A549 (cell line): ENCODE measurements at regions not wholly inside any gene's neighbourhood (a gene's known extent, or its start where the extent isn't known, plus 50 kb on each side); places are given as distances from the start of the nearest gene placed in this dataset.

ENCODE experiments used
- ATAC-seq, 2 experiments: fragments of 200-7000 bp in 1 of 2; fragments of >200 bp in 1 of 2; cut with Nextera tagmentation in 1 of 2; cut with Tn5 transposase in 1 of 2; 3 replicates each; pipeline versions ENCODE4 v1.8.0 to v1.9.1; 2018 to 2020; ENCODE audit warnings: mild to moderate bottlenecking in 1 of 2, moderate library complexity in 1 of 2
- CTCF ChIA-PET: fragments of 300-600 bp; sonication (Branson Sonifier 250); formaldehyde crosslinking; extraction: SDS; loops from one replicate; lab custom pipeline; 2021; ENCODE audit warnings: antibody characterized with exemption, inconsistent platforms; lab: Yijun Ruan, JAX
- POLR2A ChIA-PET: fragments of 350-600 bp; formaldehyde crosslinking; extraction: SDS; loops from one replicate; lab custom pipeline; 2021; ENCODE audit warnings: antibody characterized with exemption, inconsistent platforms; lab: Yijun Ruan, JAX
- DNase-seq, 2 experiments: peaks; one replicate each; pipeline versions ENCODE4 v3.0.0 to v3.0.0-alpha.2; 2011 to 2016; ENCODE audit warnings: low read depth in 1 of 2, low spot score in 1 of 2
- FAIRE-seq: peaks from 2 replicates; lab custom pipeline; 2011; peaks lifted over from hg19 to GRCh38; lab: Jason Lieb, UNC
- H3K27ac ChIP-seq, 2 experiments: fragments of >200 bp; sonication (Bioruptor Twin); formaldehyde crosslinking; 3 replicates each; pipeline ENCODE4 v1.5.1; 2016 to 2017
- H3K4me1 ChIP-seq: fragments of >200 bp; sonication (Bioruptor Twin); formaldehyde crosslinking; 3 replicates; pipeline ENCODE4 v1.6.1; 2016
- H3K4me2 ChIP-seq: fragments of >200 bp; sonication (Bioruptor Twin); formaldehyde crosslinking; 3 replicates; pipeline ENCODE4 v1.6.1; 2016
- H3K4me3 ChIP-seq: fragments of >200 bp; sonication (Bioruptor Twin); formaldehyde crosslinking; 3 replicates; pipeline ENCODE4 v1.5.1; 2016
- H3K9me3 ChIP-seq: fragments of >200 bp; sonication (Bioruptor Twin); formaldehyde crosslinking; 3 replicates; pipeline ENCODE4 v1.6.1; 2016
- CBX8 ChIP-seq: fragments of 200-600 bp; sonication (generic); IDR thresholded peaks from 2 replicates; pipeline ENCODE4 v1.6.1; 2016
- CEBPB ChIP-seq, 2 experiments: fragments of >200 bp in 1 of 2; sonication (Bioruptor Twin) in 1 of 2; formaldehyde crosslinking in 1 of 2; IDR thresholded peaks; 2 replicates each; pipeline ENCODE4 v1.6.1; 2012 to 2016
- CHD2 ChIP-seq: fragments of 150-350 bp; IDR thresholded peaks from 2 replicates; pipeline ENCODE4 v1.6.1; 2014; ENCODE audit warnings: low read length; ENCODE audit not compliant: partially characterized antibody
- CHD4 ChIP-seq: fragments of 200-600 bp; sonication (generic); IDR thresholded peaks from 2 replicates; pipeline ENCODE4 v1.6.1; 2016; ENCODE audit warnings: antibody characterized with exemption, mild to moderate bottlenecking, borderline replicate concordance
- CTCF ChIP-seq: fragments of >200 bp; sonication (Bioruptor Twin); formaldehyde crosslinking; IDR thresholded peaks from 3 replicates; pipeline ENCODE4 v1.5.1; 2016
- FOSL2 ChIP-seq, 2 experiments: fragments of 450-650 bp in 1 of 2; fragments of >200 bp in 1 of 2; sonication (Bioruptor Twin) in 1 of 2; formaldehyde crosslinking; IDR thresholded peaks; 2 replicates each; pipeline versions ENCODE4 v1.5.0 to v1.6.1; 2016 to 2020; ENCODE audit warnings: mild to moderate bottlenecking in 1 of 2, moderate library complexity in 1 of 2
- HOXA7 ChIP-seq: fragments of 250-450 bp; sonication (Bioruptor Pico); IDR thresholded peaks from 2 replicates; pipeline ENCODE4 v1.5.0; 2020; ENCODE audit warnings: mild to moderate bottlenecking, moderate library complexity
- HOXB13 ChIP-seq: fragments of 250-450 bp; sonication (Bioruptor Pico); IDR thresholded peaks from 2 replicates; pipeline ENCODE4 v1.5.0; 2020; ENCODE audit warnings: low read depth, mild to moderate bottlenecking, moderate library complexity
- HOXB5 ChIP-seq: fragments of 250-450 bp; sonication (Bioruptor Pico); IDR thresholded peaks from 2 replicates; pipeline ENCODE4 v1.5.0; 2020; ENCODE audit warnings: mild to moderate bottlenecking, moderate library complexity
- KDM1A ChIP-seq: fragments of 200-600 bp; sonication (generic); IDR thresholded peaks from 2 replicates; pipeline ENCODE4 v1.6.1; 2016; ENCODE audit warnings: low read depth, mild to moderate bottlenecking
- MAFK ChIP-seq: fragments of 450-650 bp; IDR thresholded peaks from 2 replicates; pipeline ENCODE4 v1.6.1; 2014; ENCODE audit not compliant: partially characterized antibody
- MAZ ChIP-seq: fragments of 150-350 bp; IDR thresholded peaks from 2 replicates; pipeline ENCODE4 v1.6.1; 2014; ENCODE audit warnings: antibody characterized with exemption, low read depth, low read length, borderline replicate concordance
- PHF8 ChIP-seq: fragments of 200-600 bp; sonication (generic); IDR thresholded peaks from 2 replicates; pipeline ENCODE4 v1.6.1; 2016; ENCODE audit warnings: low read depth, mild to moderate bottlenecking, antibody characterized with exemption, moderate library complexity, borderline replicate concordance
- RARB ChIP-seq: fragments of 250-450 bp; sonication (Bioruptor Pico); IDR thresholded peaks from 2 replicates; pipeline ENCODE4 v1.8.0; 2021; ENCODE audit warnings: mild to moderate bottlenecking, moderate library complexity
- TFCP2L1 ChIP-seq: fragments of 250-450 bp; sonication (Bioruptor Pico); IDR thresholded peaks from 2 replicates; pipeline ENCODE4 v1.5.0; 2021; ENCODE audit warnings: mild to moderate bottlenecking
- TP53 ChIP-seq: fragments of 250-450 bp; sonication (Bioruptor Pico); IDR thresholded peaks from 2 replicates; pipeline ENCODE4 v1.5.0; 2021; ENCODE audit warnings: mild to moderate bottlenecking, moderate library complexity
- ZNF302 ChIP-seq: fragments of 250-450 bp; sonication (Bioruptor Pico); IDR thresholded peaks from 2 replicates; pipeline ENCODE4 v1.9.0; 2021; ENCODE audit warnings: inconsistent platforms, mild to moderate bottlenecking, moderate library complexity
- WGBS: methylation state at CpG from one replicate; pipeline ENCODE4 v1.1.6; 2017; ENCODE audit errors: missing lambda C conversion rate; 5-methylcytosine and 5-hydroxymethylcytosine counted together
- TF ChIP-seq, protein P1 (sequence below): fragments of 250-450 bp; sonication (Bioruptor Pico); IDR thresholded peaks from 2 replicates; pipeline ENCODE4 v1.5.0; 2020; ENCODE audit warnings: low read depth, mild to moderate bottlenecking, moderate library complexity
- TF ChIP-seq, protein P2 (sequence below): fragments of 200-600 bp; sonication (generic); IDR thresholded peaks from 2 replicates; pipeline ENCODE4 v1.6.1; 2016; ENCODE audit warnings: antibody characterized with exemption, mild to moderate bottlenecking, moderate library complexity

DNA sequence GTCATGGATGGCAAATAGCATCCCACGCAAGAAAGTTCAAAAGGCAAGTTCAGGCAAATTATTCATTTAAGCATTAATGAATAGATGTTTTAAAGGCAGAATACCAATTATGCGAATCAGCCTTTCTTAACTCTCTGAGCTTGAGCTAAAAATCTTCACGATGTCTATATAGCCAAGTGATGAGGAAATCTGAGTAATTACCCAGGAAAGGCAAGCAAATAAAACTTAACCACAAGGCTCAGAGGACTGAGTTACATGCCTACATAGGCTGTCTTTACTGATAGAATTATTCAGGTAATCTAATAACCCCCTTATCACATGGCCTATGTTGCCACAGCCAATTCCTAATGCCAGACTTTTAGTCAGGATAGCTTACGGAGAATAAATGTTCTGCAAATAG lies 120.8 kb upstream of the MTAP start (continued):
- TF ChIP-seq TFCP2L1 (CRISPR knock-in tag) (no peak), PHF8 (no peak), HOXB5 (no peak), CEBPB (IDR thresholded peaks at IDR 0.05) (peak in 1 of 2 experiments; percentile 71; a peak in 2 of 4 replicates), MAFK (peak; percentile 48), TP53 (CRISPR knock-in tag) (no peak), CTCF (no peak), FOSL2 (IDR thresholded peaks at IDR 0.05) (no peak), FOSL2 (CRISPR knock-in tag; IDR thresholded peaks at IDR 0.05) (peak; percentile 68), ZNF302 (CRISPR knock-in tag) (no peak), CHD2 (no peak), RARB (CRISPR knock-in tag) (no peak), KDM1A (no peak), HOXB13 (CRISPR knock-in tag) (peak; percentile 75; the same call in 1 of the 2 replicates), CHD4 (no peak), CBX8 (no peak), MAZ (no peak), HOXA7 (CRISPR knock-in tag) (no peak)
- TF ChIP-seq, protein P1, sequence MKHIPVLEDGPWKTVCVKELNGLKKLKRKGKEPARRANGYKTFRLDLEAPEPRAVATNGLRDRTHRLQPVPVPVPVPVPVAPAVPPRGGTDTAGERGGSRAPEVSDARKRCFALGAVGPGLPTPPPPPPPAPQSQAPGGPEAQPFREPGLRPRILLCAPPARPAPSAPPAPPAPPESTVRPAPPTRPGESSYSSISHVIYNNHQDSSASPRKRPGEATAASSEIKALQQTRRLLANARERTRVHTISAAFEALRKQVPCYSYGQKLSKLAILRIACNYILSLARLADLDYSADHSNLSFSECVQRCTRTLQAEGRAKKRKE, result peak; percentile 58; the same call in 1 of the 2 replicates
- TF ChIP-seq, protein P2, sequence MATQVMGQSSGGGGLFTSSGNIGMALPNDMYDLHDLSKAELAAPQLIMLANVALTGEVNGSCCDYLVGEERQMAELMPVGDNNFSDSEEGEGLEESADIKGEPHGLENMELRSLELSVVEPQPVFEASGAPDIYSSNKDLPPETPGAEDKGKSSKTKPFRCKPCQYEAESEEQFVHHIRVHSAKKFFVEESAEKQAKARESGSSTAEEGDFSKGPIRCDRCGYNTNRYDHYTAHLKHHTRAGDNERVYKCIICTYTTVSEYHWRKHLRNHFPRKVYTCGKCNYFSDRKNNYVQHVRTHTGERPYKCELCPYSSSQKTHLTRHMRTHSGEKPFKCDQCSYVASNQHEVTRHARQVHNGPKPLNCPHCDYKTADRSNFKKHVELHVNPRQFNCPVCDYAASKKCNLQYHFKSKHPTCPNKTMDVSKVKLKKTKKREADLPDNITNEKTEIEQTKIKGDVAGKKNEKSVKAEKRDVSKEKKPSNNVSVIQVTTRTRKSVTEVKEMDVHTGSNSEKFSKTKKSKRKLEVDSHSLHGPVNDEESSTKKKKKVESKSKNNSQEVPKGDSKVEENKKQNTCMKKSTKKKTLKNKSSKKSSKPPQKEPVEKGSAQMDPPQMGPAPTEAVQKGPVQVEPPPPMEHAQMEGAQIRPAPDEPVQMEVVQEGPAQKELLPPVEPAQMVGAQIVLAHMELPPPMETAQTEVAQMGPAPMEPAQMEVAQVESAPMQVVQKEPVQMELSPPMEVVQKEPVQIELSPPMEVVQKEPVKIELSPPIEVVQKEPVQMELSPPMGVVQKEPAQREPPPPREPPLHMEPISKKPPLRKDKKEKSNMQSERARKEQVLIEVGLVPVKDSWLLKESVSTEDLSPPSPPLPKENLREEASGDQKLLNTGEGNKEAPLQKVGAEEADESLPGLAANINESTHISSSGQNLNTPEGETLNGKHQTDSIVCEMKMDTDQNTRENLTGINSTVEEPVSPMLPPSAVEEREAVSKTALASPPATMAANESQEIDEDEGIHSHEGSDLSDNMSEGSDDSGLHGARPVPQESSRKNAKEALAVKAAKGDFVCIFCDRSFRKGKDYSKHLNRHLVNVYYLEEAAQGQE, result no peak

DNA sequence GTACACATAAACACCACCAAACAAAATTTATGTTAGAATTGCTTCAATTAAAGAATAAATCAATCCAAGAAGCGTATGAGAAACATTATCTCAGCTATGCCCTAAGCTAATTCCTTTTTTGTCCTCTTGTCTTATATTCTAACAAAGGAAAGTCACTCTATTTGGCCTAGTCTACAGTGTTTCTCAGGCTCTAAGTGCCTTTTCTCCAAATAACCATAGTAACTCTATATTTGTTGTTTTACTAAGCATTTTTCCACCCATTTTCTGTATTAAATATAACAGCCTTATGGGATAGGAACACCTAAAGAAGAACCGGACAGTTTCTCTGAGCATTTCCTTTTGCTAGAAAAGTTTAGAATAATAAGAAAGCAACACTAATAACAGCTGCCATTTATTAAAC lies 120.1 kb upstream of the MTAP start:
- WGBS, result 8% methylated on average over 2 of the region's 2 CpGs

More for the DNA sequence above, 120.1 kb upstream of the MTAP start:
- Histone ChIP-seq H3K27ac (peak overlapping the region; percentile 92 to 94), H3K4me1 (peaks cover 92% of the 10 kb centered on the region), H3K9me3 (no peaks in the 10 kb centered on the region), H3K4me3 (peak overlapping the region; percentile 13; the same call in 2 of the 3 replicates), H3K4me2 (peak overlapping the region; percentile 82)
- peak; percentile 79 for FAIRE-seq
- peak in 1 of 2 experiments; percentile 47 for DNase-seq
- ChIA-PET CTCF (interaction anchor here (0.6 to 1.8 kb wide), 11 partner anchors 9 to 190 kb away, joined by 3 to 5 read pairs (median 3); no protein-coding TSS in a partner anchor), POLR2A (interaction anchor here (0.6 to 4.8 kb wide), 11 partner anchors 8 to 436 kb away, joined by 3 to 61 read pairs (median 6); partner anchors contain the start of gene MTAP)
- TF ChIP-seq KDM1A, result no peak
- 0 out of 2 replicates have a peak, but pooled peaks have one; percentile 43 for TF ChIP-seq HOXA7 (CRISPR knock-in tag)
- TF ChIP-seq PHF8, result no peak
- peak in 1 of 2 experiments; percentile 4; a peak in 2 of 6 replicates for ATAC-seq
